ENCODE measurements at regions not wholly inside any gene's neighbourhood (a gene's known extent, or its start where the extent isn't known, plus 50 kb on each side); places are given as distances from the start of the nearest gene placed in this dataset.

- TF ChIP-seq POLR2AphosphoS5 (IDR thresholded peaks at IDR 0.05) (no peak), CTCF (IDR thresholded peaks at IDR 0.05) (no peak)
Observed at GRCh38 chr14:89004166-89004565, 179.7 kb downstream of the TTC8 start.
